ELF-1 (cell line): ENCODE measurements at regions not wholly inside any gene's neighbourhood (a gene's known extent, or its start where the extent isn't known, plus 50 kb on each side); places are given as distances from the start of the nearest gene placed in this dataset.
"Not testable (repeated sequence)": the region's sequence is repeated elsewhere in the genome, so short reads cannot be mapped to it uniquely, and the experiment has no call there.

ENCODE experiments used
- DNase-seq: peaks from one replicate; pipeline ENCODE4 v3.0.0-alpha.2; 2016; ENCODE audit warnings: low read depth, low spot score

DNA sequence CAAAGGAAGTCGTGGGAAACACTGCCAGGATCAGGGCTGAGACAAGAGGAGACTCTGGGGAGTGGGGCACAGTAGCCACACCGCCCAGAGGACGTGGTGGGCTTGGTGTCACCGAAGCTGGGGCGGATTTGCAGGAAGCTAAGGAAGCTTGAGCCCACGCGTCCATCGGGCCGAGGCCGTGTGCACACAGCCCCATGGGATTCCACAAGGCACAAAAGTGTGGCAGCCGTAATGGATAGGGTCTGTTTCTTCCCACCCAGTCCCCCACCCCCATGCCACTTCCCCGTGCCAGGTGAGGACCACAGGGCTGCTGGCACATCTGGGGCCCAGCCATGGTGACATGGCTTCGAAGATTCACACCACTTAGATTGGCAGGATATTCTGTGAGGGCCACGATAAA is 153.2 kb upstream of the SPACA7 start:
- DNase-seq = no peak

DNA sequence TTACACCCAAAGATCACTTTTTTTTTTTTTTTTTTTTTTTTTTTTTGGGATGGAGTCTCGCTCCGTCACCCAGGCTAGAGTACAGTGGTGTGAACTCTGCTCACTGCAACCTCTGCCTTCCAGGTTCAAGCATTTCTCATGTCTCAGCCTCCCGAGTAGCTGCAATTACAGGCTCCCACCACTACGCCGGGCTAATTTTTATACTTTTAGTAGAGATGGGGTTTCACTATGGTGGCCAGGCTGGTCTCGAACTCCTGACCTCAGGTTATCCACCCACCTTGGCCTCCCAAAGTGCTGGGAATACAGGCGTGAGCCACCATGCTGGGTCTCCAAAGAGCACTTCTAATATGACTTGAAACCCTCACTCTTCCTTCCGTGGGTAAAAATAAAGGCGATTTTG is 152.2 kb upstream of the SPACA7 start:
- DNase-seq = not testable (repeated sequence)

DNA sequence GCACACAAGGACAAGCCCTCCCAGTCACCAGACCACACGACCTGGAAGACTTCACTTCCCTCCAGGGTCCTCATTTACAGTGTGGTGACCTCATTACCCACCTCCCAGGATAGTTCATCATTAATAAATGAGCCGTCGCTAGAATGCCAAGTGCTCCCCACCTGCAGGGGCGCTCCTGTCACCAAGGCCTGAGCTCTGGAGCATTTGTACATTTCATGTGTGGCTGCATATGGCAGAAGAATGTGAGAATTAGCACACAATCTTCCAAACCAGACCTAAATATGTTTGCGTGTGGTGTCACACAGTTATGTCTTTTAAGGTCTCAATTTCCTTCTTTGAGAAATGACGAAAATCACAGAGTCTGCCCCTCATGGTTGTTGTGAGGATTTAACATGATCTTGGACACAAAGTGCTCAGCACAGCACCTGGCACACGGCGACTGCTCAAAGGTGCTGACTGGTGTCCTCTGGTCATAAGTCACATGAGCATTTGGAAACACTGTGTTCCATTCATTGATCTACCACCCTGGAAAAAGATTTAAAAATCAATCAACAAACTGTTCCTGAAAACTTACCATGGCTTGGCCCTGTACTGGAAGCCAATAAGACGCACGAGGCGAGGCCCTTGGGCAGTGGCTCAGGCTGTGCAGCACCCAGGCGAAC is 150.6 kb upstream of the SPACA7 start:
- no peak for DNase-seq

DNA sequence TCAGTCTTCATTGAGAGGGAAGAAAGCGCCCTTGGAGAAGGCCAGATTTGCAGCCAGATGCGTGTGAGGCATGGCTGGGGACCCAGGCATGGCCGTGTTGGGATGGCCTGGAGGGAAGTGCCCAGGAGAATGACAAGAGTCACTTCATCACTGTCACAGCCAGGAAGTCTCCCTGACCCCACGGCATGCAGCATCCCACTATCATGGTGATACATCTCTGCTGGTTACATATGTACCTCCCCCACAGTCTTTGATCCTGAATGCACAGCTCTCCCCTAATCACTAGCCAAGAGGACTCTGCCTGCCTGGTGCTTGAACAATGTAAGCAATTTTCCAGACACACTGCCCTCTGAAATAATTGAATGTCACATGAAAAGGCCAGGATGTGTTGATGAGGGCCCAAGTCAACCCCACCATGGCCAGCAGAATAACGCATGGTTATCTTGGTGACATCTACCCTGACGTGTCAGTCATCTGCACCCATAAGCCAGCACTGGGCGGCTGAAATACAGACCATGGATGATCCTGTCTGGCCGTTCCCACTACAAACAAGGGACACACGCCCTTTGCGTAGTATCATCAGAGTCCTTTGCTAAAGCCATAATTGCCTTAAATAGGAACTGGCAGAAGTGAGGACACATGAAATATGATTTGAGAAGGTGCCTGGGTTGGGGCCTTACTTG is 149.7 kb upstream of the SPACA7 start:
- no peak for DNase-seq

DNA sequence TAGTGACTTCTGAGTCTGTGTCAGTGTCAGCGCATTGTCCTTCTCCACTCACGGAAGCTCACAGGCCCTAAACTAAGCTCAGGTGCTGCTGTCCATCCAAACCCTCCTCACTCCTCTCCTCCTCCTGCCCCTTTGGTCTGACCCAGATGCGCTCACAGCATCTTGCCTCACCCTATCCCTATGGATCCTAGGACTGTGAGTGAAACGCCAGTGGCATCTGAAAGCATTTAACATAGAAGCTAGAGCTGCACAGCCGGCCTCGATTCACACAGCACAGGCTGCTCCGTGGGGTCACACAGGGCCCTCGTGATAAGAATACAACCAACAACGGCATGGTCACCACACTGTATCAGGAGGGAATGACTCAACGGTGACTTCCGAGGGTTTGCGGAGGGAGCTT is 149.1 kb upstream of the SPACA7 start:
- DNase-seq = no peak

DNA sequence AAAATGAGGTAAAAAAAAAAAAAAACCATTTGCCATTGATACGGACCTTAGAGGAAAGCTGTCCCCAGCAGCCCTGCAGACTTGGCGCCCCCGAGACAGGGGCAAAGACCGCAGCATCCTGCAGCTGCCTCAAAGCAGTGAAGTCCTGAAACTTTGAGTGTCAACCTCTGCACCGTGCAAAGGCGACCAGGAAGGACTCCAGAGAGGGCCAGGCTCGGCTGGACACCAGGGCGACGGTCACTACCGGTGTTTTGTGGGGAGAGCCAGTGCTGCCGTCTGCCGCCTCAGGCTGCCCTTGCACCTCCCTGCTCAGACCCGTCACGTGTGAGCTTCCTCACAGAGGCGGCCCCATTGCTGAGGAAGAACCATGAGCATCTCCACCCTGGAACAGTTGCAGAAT is 146.7 kb upstream of the SPACA7 start:
- DNase-seq = no peak

DNA sequence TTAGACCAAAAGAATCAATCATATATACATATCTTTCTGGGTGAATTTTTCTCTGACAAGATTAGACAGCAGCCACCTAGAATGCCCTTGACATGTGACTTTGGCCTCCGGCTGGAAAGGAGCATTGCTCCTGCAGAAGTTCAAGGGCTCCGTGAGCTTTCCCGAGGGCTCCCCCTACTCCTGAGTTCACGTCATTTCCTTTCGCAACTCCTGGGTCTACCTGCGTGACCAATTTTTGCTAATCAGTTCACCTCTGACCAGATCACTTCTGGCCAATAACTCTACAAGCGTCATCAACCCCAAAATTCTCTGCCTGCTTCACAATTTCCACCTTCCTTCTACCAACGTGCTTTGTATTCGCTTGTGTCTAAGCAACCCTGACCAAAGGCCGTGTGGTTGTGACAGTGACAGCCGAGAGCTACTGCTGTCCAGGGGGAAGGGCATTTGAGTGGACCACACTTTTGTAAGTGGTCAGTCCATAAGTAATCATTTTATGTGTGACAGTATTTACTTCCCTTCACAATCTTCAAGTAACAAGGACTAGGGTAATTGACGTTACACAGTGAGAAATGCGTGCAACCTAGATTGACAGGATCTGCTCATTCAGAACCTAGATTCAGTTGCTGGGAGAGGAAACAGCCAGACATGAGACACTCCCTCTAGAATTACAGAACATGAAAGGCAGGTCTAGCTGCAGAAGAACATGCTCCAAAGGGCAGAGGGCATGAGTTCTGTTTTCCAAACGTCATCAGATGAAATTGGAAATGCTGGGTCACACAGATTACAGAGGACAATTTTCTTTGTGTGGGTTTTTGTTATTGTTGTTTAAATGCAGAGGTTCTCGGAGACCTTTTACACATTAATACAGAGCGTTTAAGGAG is 145.9 kb upstream of the SPACA7 start:
- DNase-seq = no peak

DNA sequence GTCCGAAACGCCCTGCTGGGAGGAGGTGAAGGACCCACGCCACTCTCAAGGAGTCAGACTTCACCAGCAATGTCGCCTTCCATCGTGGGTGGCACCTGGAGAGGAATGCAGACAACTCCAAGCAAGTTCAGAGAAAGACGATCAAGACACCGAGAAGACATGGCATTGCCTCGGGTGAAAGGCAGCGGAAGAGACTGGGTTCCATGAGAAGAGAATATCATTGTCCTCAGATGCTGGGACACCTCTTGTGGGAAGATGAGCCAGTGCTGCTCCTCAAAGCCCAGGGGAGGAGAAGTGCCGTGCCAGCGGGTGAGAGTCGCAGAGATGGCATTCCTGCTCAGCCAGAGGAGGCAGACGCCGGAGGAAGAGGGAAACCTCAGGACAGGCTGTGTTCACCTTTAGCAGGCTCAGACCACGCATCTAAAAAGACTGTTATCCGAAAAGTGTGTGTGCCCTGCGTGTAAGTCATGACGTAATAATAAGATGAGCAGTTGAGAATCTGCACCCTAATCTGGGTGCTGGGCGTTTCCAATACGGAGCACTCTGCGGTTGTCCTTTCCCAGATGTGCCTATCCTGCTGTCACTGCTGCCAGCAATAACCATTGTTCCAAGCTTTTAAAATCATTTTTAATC is 144.6 kb upstream of the SPACA7 start:
- no peak for DNase-seq

DNA sequence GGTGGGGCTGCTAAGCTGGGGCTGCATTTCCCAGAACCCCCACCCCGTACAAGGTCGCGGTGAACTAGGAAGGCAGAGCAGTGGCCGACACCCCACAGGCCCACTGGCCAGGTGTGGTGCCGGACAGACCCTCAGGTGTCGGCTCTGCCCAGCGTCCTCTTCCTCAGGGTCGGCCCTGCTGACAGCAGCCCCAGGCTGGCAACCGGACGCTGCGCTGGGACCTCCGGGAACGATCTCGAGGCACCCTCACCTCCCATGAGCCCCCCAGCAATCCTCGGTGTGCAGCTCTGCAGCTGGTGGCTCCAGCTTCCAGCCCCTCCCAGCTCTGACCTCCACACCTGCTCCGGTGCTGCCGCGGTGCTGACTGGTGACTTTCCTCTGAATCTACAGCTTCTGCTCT is 142.9 kb upstream of the SPACA7 start:
- no peak for DNase-seq

DNA sequence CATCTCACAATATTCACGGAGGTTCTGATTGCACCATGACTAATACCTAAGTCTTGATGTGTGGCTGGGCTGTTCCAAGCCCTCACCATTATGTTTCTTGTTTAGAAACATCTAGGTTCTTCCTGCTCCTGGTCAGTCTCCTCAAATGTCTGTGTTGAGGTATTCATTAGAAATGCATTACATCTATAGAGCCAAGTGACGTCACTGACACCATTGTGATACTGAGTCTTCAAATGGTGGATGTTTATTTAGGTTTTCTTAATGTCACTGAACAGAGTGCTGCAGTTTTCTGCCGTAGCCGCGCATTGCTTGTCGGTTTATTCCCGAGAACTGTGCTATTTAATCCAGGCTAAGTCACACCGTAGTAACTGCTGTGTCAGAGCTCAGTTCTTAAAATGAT is 142.4 kb upstream of the SPACA7 start:
- DNase-seq = no peak

DNA sequence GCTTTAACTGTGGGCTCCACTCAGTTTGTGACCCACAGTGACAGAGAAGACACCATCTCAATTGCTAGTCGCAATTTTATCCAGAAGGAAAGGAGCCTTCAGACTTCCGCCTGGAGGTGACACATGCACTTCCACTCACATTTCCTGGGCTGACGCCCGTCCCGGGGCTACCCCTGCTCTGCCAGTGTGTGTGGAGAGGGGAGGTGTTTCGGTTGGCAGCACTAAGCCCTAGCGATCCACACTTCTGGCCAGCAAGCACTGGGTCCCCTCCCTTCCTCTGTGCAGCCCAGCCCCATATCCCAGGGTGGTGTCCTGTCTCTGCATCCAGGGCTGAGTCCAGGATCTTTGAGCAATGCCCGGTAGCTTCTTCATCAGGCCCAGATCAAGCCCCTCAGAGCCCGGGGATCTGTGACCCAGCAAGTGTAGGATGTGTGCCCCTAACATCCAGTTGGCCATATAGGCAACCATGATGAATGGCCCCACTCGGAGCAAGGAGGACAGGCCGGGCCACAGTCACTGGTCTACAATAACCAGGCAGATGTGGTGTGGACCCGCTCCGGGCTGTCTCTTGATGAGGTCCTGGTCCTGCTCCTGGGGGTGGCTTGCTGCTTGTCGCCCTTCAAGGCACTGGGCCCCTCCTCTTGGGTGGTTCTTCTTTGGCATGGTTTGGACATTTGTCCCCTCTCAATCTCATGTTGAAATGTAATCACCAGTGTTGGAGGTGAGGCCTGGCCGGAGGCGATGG is 141.9 kb upstream of the SPACA7 start:
- DNase-seq = no peak

DNA sequence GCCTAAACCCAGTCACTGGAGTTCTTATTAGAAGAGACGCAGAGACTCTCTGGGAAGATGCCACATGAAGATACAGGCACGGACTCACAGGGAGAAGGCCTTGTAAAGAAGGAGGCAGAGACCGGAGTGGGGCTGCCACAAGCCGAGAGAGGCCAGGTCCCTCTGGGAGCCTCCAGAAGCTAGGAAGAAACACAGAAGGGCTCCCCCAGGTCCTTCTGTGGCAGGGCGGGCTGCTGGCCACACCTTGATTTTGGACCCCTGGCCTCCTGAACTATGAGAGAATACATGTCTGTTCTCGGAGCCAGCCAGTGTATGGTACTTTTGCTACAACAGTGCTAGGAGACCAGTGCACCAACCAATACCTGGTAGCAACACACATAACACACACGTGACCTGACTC is 140.1 kb upstream of the SPACA7 start:
- no peak for DNase-seq

DNA sequence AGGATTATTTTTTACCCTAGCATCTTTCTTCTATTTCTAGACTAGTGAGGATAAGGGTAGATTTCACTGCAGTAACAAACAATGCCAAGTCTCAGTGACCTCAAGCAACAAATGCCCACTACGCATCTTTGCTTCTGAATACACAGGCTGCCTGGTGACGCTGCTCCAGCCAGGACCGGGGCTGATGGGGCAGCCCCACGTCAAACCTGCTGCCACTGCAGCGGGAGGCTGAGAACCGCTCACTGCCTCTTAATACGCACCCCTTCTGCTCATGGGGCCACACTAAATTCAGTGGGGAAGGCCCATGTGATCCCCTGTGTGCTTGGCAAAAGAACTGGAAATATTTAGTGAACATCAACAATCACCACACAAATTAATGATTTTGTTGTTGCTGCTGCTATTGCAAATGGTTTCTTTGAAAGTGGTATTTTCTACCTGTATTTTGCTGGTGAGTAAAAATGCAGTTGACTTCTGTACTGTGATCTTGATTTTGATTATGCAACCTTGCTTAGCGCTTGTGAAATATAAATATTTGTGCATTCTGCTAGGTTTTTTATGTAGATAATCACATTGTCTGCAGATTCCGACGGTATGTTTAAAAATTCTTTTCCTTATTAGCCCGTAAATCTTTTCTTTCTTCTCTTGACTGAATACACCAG is 139.5 kb upstream of the SPACA7 start:
- no peak for DNase-seq

DNA sequence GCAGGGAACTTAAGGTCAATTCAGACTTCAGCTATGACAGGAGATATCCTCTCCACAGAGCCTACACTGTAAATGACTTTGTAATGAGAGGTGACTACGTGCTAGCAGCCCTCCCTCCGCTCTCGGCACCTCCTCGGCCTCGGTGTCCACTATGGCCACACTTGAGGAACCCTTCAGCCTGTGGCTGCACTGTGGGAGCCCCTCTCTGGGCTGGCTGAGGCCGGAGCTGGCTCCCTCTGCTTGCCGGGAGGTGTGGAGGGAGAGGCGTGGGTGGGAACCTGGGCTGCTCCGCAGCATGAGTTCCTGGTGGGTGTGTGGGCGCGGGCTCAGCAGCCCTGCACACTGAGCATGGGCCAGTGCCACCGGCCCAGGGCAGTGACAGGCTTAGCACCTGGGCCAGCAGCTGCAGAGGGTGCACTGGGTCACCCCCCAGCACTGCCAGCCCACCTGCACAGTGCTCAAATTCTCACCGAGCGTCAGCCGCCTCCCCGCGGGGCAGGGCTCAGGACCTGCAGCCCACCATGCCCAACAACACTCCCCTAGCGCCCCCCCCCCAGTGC is 137.6 kb upstream of the SPACA7 start:
- DNase-seq = no peak

DNA sequence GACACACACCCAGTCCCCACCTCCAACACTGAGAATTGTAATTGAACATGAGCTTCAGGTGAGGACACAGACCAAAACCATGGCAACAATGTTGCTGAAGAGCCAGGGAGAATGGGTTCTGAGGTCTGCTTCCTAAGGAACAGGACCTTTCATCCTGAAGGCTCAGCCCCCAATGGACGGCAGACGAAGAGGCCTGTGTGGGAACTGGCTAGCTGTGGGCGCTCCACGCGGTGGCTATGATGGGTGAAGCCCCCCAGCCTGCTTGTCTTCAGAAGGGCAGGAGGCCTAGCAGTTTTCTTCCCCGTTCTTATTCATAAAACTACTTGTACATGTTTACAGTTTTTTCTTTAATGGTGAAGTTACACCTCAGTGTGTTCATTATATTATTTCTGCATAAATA is 136.1 kb upstream of the SPACA7 start:
- no peak for DNase-seq

DNA sequence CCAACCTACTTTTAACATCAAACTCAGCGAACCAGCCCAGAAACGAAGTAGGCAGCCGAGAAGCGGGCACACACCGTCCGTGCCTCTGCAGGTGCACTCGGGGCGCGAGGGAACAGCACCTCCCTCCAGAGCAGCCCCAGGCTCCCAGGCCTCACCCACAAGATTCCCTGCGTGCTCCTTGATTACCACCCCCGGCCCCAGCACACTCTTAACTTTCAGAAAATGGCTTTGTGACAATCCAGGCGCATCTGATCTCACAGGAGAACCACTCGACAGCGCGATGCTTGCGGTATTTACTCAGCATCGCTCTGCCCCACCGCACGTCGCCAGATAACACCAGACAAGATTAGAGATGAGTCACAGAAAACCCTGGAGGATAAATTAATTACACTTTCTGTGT is 134.9 kb upstream of the SPACA7 start:
- DNase-seq = no peak

DNA sequence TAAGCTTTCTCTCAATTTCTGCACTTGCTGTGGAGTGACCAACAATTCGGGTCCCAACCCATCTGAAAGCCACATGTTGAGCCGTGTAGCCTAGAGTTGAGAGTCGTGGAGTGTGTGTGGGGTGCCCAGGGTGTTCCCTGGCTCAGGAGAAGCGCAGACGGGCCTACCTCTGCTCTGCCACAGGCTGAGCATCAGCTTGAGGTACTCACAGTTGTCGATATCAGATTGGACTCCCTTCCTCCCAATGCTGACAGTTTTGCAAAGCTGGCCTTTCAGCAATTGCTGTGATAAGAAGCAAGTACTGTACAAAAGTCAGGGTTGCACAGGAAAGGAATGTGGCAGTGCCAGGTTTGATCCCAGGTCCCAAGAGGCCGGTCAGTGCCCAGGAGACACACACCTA is 133.4 kb upstream of the SPACA7 start:
- DNase-seq = no peak

DNA sequence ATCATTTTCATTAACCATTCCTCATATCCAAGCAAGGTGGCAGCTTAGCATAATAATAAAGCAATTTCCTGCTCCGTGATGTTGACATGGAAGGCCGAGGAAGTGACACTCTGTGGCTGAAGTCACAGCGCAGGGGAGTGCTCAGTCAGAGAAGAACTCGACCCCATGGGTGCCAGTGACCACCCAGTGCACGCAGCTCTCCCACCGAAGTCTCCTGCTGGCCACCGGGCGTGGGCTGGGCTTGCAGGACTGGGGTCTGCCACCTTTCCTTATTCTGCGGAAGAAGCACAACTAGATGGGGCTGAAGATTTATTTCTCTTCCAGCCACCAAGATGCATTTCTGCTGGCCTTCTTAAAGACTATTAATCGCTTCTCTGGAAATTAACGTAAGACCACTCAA is 132.1 kb upstream of the SPACA7 start:
- no peak for DNase-seq

DNA sequence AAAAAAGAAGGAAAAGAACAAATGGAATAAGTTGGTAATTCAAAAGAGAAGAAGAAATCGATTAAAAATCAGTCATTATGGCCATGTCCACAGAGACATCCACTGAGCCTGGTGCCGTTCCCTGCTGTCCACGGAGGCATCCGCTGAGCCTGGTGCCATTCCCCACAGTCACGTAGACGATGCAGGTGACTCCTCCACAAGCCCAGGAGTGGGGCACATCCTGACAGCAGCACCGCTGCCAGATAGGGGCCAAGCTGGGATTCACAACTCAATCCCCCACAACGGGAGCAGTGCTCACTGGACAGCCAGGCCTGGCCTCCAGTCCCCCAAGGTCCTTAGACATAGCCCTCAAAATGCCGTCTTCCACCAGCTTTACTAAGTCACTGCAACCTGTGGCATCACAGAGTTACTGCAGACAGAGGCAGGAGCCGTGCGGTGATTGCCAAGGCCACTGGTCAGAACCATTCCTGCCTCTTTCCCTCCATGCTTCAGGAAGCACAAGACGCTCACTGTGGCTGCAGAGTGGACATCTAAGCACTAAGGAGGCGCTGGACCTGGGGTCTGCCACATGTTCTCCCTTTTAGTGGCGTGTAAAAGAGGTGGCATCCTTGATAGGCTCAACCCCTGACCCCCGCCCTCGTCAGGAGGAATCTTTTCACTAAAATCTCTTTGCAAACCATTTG is 131.5 kb upstream of the SPACA7 start:
- DNase-seq = no peak

DNA sequence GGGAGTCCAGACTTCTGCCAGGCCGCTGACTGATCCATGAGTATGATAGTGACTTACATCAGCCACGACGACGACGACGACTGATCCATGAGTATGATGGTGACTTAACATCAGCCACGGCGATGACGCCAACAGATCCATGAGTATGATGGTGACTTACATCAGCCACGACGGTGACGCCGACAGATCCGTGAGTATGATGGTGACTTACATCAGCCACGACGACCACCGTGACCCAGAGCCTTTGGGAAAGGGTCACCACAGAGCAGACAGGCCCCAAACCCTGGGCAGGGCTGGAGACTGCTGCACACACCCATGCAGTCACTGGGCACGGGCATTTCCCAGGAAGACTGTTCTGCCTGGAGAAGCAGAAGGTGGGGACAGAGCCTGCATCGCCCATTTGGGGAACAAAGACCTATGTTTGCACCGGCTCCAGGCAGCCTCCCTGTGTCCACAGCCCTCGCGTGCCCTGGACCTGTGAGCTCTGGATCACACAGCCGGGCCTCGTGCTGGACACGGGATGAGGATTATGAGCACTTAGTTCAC is 130.9 kb upstream of the SPACA7 start:
- no peak for DNase-seq
